Sigmoid colon (tissue), 4 donors: ENCODE measurements at regions not wholly inside any gene's neighbourhood (a gene's known extent, or its start where the extent isn't known, plus 50 kb on each side); places are given as distances from the start of the nearest gene placed in this dataset.

Source experiments
- EP300 ChIP-seq, 4 donors: sonication (generic); formaldehyde crosslinking; IDR thresholded peaks; one replicate each; pipeline ENCODE4 v1.6.1; 2017; ENCODE audit warnings: antibody characterized with exemption in 4 of 4
- POLR2A ChIP-seq, 2 donors: fragments of 450-650 bp; IDR thresholded peaks; one replicate each; pipeline ENCODE4 v1.6.1; 2016; ENCODE audit warnings: antibody characterized with exemption in 2 of 2, mild to moderate bottlenecking in 2 of 2, moderate library complexity in 2 of 2
- TF ChIP-seq, protein P1 (sequence below), 4 experiments: fragments of 450-650 bp in 3 of 4; fragments of 200-600 bp in 1 of 4; IDR thresholded peaks; one replicate each; pipeline ENCODE4 v1.5.1; 2016 to 2019; ENCODE audit warnings: antibody characterized with exemption in 4 of 4, mild to moderate bottlenecking in 3 of 4, moderate library complexity in 2 of 4

DNA sequence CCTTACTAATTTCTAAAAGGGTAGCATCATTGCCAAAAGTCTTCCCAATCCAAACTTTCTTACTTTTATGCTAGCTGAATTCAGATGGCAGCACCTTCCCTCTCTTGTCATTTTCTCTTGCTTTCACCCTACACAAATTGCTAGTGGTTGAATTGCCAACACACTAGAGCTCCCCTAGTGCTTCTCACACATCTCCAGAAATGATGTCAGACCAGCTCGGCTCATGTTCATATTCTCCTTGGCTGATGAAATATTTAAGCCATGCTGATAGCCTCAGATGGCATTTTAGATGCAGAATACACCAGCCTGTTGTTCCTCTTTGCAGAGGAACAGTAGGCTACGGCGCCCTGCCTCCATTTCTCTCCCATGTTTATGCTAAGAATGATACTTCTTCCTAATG lies 256.9 kb downstream of the PTBP2 start:
- TF ChIP-seq EP300 (IDR thresholded peaks at IDR 0.05): no peak
- TF ChIP-seq, protein P1, sequence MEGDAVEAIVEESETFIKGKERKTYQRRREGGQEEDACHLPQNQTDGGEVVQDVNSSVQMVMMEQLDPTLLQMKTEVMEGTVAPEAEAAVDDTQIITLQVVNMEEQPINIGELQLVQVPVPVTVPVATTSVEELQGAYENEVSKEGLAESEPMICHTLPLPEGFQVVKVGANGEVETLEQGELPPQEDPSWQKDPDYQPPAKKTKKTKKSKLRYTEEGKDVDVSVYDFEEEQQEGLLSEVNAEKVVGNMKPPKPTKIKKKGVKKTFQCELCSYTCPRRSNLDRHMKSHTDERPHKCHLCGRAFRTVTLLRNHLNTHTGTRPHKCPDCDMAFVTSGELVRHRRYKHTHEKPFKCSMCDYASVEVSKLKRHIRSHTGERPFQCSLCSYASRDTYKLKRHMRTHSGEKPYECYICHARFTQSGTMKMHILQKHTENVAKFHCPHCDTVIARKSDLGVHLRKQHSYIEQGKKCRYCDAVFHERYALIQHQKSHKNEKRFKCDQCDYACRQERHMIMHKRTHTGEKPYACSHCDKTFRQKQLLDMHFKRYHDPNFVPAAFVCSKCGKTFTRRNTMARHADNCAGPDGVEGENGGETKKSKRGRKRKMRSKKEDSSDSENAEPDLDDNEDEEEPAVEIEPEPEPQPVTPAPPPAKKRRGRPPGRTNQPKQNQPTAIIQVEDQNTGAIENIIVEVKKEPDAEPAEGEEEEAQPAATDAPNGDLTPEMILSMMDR (IDR thresholded peaks at IDR 0.05): no peak
- TF ChIP-seq POLR2A (IDR thresholded peaks at IDR 0.05): no peak
